Vagina (tissue), 2 donors: ENCODE measurements at regions not wholly inside any gene's neighbourhood (a gene's known extent, or its start where the extent isn't known, plus 50 kb on each side); places are given as distances from the start of the nearest gene placed in this dataset.

ENCODE experiments used
- POLR2A ChIP-seq, 2 donors: fragments of 450-650 bp; IDR thresholded peaks; one replicate each; pipeline ENCODE4 v1.6.1; 2017; ENCODE audit warnings: antibody characterized with exemption in 2 of 2, mild to moderate bottlenecking in 2 of 2, moderate library complexity in 2 of 2
- TF ChIP-seq, protein P1 (sequence below), 3 experiments: fragments of 450-650 bp in 2 of 3; fragments of 200-600 bp in 1 of 3; sonication (generic) in 1 of 3; IDR thresholded peaks; one replicate each; pipeline ENCODE4 v1.5.1; 2017 to 2019; ENCODE audit warnings: antibody characterized with exemption in 3 of 3, mild to moderate bottlenecking in 2 of 3, moderate library complexity in 2 of 3

- TF ChIP-seq, protein P1, sequence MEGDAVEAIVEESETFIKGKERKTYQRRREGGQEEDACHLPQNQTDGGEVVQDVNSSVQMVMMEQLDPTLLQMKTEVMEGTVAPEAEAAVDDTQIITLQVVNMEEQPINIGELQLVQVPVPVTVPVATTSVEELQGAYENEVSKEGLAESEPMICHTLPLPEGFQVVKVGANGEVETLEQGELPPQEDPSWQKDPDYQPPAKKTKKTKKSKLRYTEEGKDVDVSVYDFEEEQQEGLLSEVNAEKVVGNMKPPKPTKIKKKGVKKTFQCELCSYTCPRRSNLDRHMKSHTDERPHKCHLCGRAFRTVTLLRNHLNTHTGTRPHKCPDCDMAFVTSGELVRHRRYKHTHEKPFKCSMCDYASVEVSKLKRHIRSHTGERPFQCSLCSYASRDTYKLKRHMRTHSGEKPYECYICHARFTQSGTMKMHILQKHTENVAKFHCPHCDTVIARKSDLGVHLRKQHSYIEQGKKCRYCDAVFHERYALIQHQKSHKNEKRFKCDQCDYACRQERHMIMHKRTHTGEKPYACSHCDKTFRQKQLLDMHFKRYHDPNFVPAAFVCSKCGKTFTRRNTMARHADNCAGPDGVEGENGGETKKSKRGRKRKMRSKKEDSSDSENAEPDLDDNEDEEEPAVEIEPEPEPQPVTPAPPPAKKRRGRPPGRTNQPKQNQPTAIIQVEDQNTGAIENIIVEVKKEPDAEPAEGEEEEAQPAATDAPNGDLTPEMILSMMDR (IDR thresholded peaks at IDR 0.05), result no peak
- no peak for TF ChIP-seq POLR2A (IDR thresholded peaks at IDR 0.05)
These were observed 105.1 kb upstream of the MVB12B start for GRCh38 chr9:126221480-126221879.
